ENCODE measurements at regions not wholly inside any gene's neighbourhood (a gene's known extent, or its start where the extent isn't known, plus 50 kb on each side); places are given as distances from the start of the nearest gene placed in this dataset.

DNA sequence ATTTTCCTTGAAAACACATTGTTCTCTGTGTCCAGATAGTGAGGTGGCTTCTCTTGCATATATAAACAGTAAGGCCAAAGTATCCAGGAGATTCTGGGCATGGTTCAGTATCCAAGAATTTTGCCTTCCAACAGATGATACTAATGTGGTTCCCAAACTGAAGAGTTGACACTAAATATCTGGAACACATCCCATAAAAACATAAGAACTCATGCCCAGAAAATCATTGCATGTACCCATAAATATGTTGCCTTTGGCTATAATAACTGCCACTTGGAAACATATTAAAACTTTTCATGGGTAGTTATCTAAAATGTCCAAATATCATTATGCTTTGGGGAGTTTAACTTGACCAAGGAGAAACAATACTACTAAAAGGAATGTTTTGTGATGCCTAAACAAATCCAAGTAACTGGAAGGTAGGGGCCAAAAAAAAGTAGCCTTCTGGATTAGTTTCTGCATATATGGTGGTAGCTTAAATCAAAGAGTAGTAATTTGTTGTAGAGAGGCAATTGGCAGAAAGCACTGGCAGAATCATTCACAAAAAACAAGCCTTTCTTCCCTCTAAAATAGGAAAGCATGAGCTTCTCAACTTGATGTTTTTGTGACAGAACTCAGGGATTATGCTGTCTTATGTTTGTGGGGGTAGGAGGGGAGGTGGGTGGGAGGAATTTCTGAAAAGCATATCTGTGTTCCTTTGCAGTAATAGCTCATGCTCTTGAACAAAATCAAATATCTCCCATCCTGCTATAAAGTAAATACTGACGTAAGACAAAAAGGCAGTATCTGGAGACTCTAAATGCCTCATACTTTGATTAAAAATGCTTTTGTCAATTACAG, 753.9 kb downstream of the TUSC7 start:
- DNase-seq (ENCODE audit: low spot score) = no peak

GRCh38 chr3:117471831-117472230, 762.3 kb downstream of the TUSC7 start:
- DNase-seq (ENCODE audit: low spot score) = no peak

DNA sequence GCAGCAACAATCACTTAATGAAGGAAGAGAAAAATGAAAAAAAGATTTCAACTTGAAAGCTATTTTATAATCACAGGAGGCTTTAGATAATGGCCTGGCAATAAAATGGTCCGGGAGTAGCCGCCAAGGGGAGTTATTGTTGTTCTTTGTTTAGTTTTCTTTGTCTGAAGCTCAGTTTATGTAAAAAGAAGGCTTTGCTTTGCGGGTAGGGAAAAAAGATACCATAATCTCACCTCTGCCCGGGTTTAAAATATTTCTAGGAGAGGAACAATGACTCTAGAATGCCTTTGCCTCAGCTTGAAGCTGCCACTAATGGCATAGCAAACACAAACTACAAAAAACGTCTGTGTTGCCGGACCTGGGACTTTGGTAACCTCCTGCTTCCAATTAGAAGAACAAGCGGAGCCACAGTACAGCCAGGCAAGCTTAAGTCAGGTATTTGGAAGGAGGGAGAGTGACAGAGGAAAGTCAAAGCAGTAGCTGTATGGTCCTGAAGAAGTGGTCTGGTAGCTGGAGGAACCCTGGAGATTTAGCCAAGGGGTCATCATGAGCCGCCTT, 764.5 kb downstream of the TUSC7 start:
- DNase-seq (ENCODE audit: low spot score) = no peak

- DNase-seq (ENCODE audit: low spot score) = no peak
Measured at GRCh38 chr3:117476572-117476971, 767.0 kb downstream of the TUSC7 start.

- no peak for DNase-seq (ENCODE audit: low spot score)
Measured at GRCh38 chr3:117477214-117477755, 767.7 kb downstream of the TUSC7 start.

- no peak for DNase-seq (ENCODE audit: low spot score)
Measured at GRCh38 chr3:117479095-117479494, 769.5 kb downstream of the TUSC7 start.

GRCh38 chr3:117480525-117480924, 770.9 kb downstream of the TUSC7 start:
- DNase-seq (ENCODE audit: low spot score) = no peak

- no peak for DNase-seq (ENCODE audit: low spot score)
Measured at GRCh38 chr3:117480972-117481371, 771.4 kb downstream of the TUSC7 start.

DNA sequence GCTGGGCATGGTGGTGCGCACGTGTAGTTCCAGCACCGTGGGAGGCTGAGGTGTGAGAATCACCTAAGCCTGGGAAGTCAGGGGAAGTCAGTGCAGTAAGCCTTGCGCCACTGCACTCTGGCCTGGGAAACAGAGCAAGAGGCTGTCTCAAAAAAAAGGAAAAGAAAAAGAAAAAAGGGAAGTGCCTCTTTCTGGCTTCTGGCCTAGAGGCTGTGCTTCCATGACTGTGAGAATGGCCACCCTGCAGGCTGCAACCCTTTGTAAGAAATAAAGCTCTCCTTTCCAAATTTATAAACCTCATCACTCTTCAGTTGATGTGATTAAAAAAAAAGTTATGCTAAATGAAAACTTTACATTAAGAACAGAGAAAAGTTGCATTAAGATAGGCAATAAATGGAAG, 774.3 kb downstream of the TUSC7 start:
- DNase-seq (ENCODE audit: low spot score) = no peak

- DNase-seq (ENCODE audit: low spot score) = no peak
Measured at GRCh38 chr3:117485841-117486240, 776.3 kb downstream of the TUSC7 start.

GRCh38 chr3:117486719-117487716, 777.4 kb downstream of the TUSC7 start:
- DNase-seq (ENCODE audit: low spot score) = no peak

GRCh38 chr3:117488983-117489382, 779.4 kb downstream of the TUSC7 start:
- no peak for DNase-seq (ENCODE audit: low spot score)

GRCh38 chr3:117489663-117490079, 780.1 kb downstream of the TUSC7 start:
- DNase-seq (ENCODE audit: low spot score) = no peak

DNA sequence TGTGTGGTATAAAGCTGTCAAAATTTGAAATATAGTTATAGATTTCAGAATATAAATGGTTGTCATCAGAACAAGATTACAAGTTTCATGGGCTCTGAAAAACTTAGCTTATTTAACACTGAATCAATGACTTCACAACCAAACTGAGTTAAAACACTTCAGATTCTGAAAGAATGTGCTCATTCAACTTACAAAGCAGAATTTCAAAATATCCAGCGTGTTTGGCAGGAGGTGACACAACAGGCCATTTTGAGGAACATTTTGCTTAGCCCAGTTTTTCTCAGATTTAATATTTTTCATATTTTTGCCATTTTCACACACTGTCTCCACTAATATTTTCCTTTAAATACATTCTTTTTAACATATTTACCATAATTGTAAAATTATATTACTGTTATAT, 781.1 kb downstream of the TUSC7 start:
- DNase-seq (ENCODE audit: low spot score) = no peak

GRCh38 chr3:117495620-117496019, 786.0 kb downstream of the TUSC7 start:
- no peak for DNase-seq (ENCODE audit: low spot score)

GRCh38 chr3:117499189-117499870, 789.8 kb downstream of the TUSC7 start:
- DNase-seq (ENCODE audit: low spot score) = no peak

GRCh38 chr3:117507958-117508357, 798.4 kb downstream of the TUSC7 start:
- no peak for DNase-seq (ENCODE audit: low spot score)

- no peak for DNase-seq (ENCODE audit: low spot score)
Measured at GRCh38 chr3:117509858-117510257, 800.3 kb downstream of the TUSC7 start.

DNA sequence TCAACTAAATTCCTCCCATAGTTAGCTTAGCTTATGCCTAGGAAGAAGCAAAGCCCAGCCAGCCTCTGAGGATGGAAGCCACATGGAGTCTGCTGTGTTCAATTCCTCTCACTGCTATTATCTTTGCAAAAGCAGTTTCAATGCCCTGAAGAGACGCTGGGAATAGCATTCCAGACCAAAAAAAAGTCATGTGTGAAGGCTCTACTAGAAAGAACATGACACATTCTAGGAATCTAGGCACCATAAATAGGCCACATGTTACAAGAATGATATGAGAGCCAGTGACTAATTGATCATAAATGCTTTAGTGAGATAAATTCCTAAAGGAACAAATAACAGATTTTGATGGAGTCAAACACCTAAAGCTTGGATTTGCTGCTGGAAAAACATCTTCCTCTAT, 800.8 kb downstream of the TUSC7 start:
- no peak for DNase-seq (ENCODE audit: low spot score)

GRCh38 chr3:117512975-117513374, 803.4 kb downstream of the TUSC7 start:
- no peak for DNase-seq (ENCODE audit: low spot score)

- no peak for DNase-seq (ENCODE audit: low spot score)
Measured at GRCh38 chr3:117515309-117515708, 805.7 kb downstream of the TUSC7 start.

DNA sequence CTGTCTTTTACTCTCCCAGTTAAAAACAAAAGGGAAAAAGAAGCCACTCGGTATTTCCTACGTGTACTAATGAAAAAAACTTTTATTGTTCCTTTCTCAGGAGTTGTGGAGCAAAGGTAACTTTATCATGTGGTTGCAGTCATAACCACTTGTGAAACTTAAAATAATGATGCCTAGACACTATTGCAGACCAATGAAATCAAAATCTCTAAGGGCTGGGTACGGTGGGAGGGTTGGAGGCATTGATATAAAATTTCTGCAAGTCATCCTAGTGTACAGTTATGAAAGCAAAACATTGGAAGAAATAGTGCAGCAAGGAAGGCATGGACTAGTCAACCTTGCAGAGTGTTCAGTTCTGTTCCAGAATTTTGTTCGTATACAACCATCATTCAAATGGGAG, 808.8 kb downstream of the TUSC7 start:
- no peak for DNase-seq (ENCODE audit: low spot score)

All from ecto neural progenitor cell (in vitro differentiated cells).